Gastrocnemius medialis (tissue), 4 donors: ENCODE measurements at regions not wholly inside any gene's neighbourhood (a gene's known extent, or its start where the extent isn't known, plus 50 kb on each side); places are given as distances from the start of the nearest gene placed in this dataset.

Source experiments
- ATAC-seq, 2 donors: fragments of 150-250 bp; one replicate each; pipeline ENCODE4 v1.9.1; 2016
- DNase-seq, 2 donors: peaks; one replicate each; pipeline ENCODE4 v3.0.0-alpha.2; 2019
- H3K27ac ChIP-seq, 4 donors: fragments of 200-600 bp; sonication (generic); 1 replicate in 1 of 4; 2 replicates in 3 of 4; pipeline ENCODE4 v1.5.1; 2016 to 2018; ENCODE audit warnings: mild to moderate bottlenecking in 2 of 4, moderate library complexity in 1 of 4
- H3K27me3 ChIP-seq, 3 donors: fragments of 200-600 bp; sonication (generic) in 2 of 3; 1 replicate in 1 of 3; 2 replicates in 2 of 3; pipeline versions ENCODE4 v1.5.1 to v1.6.0; 2016 to 2019; ENCODE audit warnings: mild to moderate bottlenecking in 1 of 3, moderate library complexity in 1 of 3
- H3K36me3 ChIP-seq, 2 donors: fragments of 200-600 bp; sonication (generic) in 1 of 2; one replicate each; pipeline ENCODE4 v1.5.1; 2017 to 2018
- H3K4me1 ChIP-seq, 2 donors: fragments of 200-600 bp; sonication (generic) in 1 of 2; one replicate each; pipeline ENCODE4 v1.5.1; 2016 to 2017; ENCODE audit warnings: mild to moderate bottlenecking in 2 of 2
- H3K4me3 ChIP-seq, 4 donors: fragments of 200-600 bp; sonication (generic) in 3 of 4; 1 replicate in 1 of 4; 2 replicates in 3 of 4; pipeline ENCODE4 v1.5.1; 2016 to 2019; ENCODE audit warnings: mild to moderate bottlenecking in 2 of 4
- H3K9me3 ChIP-seq, 3 donors: fragments of 200-600 bp; sonication (generic) in 2 of 3; 1 replicate in 1 of 3; 2 replicates in 2 of 3; pipeline ENCODE4 v1.5.1; 2016 to 2019
- POLR2A ChIP-seq, 2 donors: fragments of 450-650 bp; IDR thresholded peaks; one replicate each; pipeline ENCODE4 v1.6.1; 2017; ENCODE audit warnings: antibody characterized with exemption in 2 of 2, mild to moderate bottlenecking in 2 of 2, moderate library complexity in 2 of 2
- in situ Hi-C, 4 donors: fragments of 200-750 bp; cut with MboI; loops; one replicate each; pipeline versions ENCODE4 v1.15.0 to v1.8.0; 2017; ENCODE audit warnings: low sequenced_read_pairs in 4 of 4
- intact Hi-C: fragments of 100-400 bp; cut with DNase I; formaldehyde crosslinking; loops from one replicate; pipeline ENCODE4 v1.15.1; 2023; ENCODE audit warnings: low total_unique reads
- TF ChIP-seq, protein P1 (sequence below), 5 experiments: fragments of 450-650 bp in 3 of 5; fragments of 200-600 bp in 2 of 5; sonication (generic) in 2 of 5; IDR thresholded peaks in 4 of 5; conservative IDR thresholded peaks in 1 of 5; 1 replicate in 4 of 5; 2 replicates in 1 of 5; pipeline ENCODE4 v1.5.1; 2016 to 2019; ENCODE audit warnings: antibody characterized with exemption in 5 of 5, mild to moderate bottlenecking in 3 of 5, moderate library complexity in 3 of 5

- H3K36me3 ChIP-seq, result no peaks in the 10 kb centered on the region
- H3K4me1 ChIP-seq, result peaks cover 11 to 12% of the 10 kb centered on the region in 2 donors
- no peak overlapping the region for H3K27ac ChIP-seq
- intact Hi-C loops (no loop called here), in situ Hi-C loops (no loop called here)
- no peaks in the 10 kb centered on the region for H3K27me3 ChIP-seq
- H3K4me3 ChIP-seq, result no peak overlapping the region
- TF ChIP-seq POLR2A (IDR thresholded peaks at IDR 0.05), result no peak
- TF ChIP-seq, protein P1, sequence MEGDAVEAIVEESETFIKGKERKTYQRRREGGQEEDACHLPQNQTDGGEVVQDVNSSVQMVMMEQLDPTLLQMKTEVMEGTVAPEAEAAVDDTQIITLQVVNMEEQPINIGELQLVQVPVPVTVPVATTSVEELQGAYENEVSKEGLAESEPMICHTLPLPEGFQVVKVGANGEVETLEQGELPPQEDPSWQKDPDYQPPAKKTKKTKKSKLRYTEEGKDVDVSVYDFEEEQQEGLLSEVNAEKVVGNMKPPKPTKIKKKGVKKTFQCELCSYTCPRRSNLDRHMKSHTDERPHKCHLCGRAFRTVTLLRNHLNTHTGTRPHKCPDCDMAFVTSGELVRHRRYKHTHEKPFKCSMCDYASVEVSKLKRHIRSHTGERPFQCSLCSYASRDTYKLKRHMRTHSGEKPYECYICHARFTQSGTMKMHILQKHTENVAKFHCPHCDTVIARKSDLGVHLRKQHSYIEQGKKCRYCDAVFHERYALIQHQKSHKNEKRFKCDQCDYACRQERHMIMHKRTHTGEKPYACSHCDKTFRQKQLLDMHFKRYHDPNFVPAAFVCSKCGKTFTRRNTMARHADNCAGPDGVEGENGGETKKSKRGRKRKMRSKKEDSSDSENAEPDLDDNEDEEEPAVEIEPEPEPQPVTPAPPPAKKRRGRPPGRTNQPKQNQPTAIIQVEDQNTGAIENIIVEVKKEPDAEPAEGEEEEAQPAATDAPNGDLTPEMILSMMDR (IDR thresholded peaks at IDR 0.05 in 4 of 5, conservative IDR thresholded peaks at IDR 0.05 in 1 of 5), result no peak
- DNase-seq (no peak), ATAC-seq (no peak)
- no peaks in the 10 kb centered on the region for H3K9me3 ChIP-seq
Observed at GRCh38 chr2:239517686-239518085, 116.9 kb upstream of the HDAC4 start.

- H3K4me3 ChIP-seq, result no peak overlapping the region
- intact Hi-C loops (no loop called here), in situ Hi-C loops (no loop called here)
- DNase-seq (no peak), ATAC-seq (no peak)
- peaks cover 6 to 7% of the 10 kb centered on the region in 2 donors for H3K4me1 ChIP-seq
- no peaks in the 10 kb centered on the region for H3K36me3 ChIP-seq
- H3K9me3 ChIP-seq, result no peaks in the 10 kb centered on the region
- TF ChIP-seq, protein P1 (IDR thresholded peaks at IDR 0.05 in 4 of 5, conservative IDR thresholded peaks at IDR 0.05 in 1 of 5), result no peak
- TF ChIP-seq POLR2A (IDR thresholded peaks at IDR 0.05), result no peak
- no peaks in the 10 kb centered on the region for H3K27me3 ChIP-seq
- H3K27ac ChIP-seq, result no peak overlapping the region
Observed at GRCh38 chr2:239516954-239517305, 116.1 kb upstream of the HDAC4 start.

- DNase-seq (no peak), ATAC-seq (no peak)
- no peaks in the 10 kb centered on the region for H3K27me3 ChIP-seq
- H3K4me3 ChIP-seq, result no peak overlapping the region
- in situ Hi-C loops (no loop called here), intact Hi-C loops (no loop called here)
- TF ChIP-seq, protein P1 (IDR thresholded peaks at IDR 0.05 in 4 of 5, conservative IDR thresholded peaks at IDR 0.05 in 1 of 5), result no peak
- TF ChIP-seq POLR2A (IDR thresholded peaks at IDR 0.05), result no peak
- H3K4me1 ChIP-seq, result peaks cover 2% of the 10 kb centered on the region in 2 donors
- no peaks in the 10 kb centered on the region for H3K9me3 ChIP-seq
- no peaks in the 10 kb centered on the region for H3K36me3 ChIP-seq
- H3K27ac ChIP-seq, result no peak overlapping the region
Observed at GRCh38 chr2:239516286-239516953, 115.6 kb upstream of the HDAC4 start.

- H3K27ac ChIP-seq, result no peak overlapping the region
- no peaks in the 10 kb centered on the region for H3K27me3 ChIP-seq
- H3K4me1 ChIP-seq, result no peaks in the 10 kb centered on the region
- TF ChIP-seq, protein P1 (IDR thresholded peaks at IDR 0.05 in 4 of 5, conservative IDR thresholded peaks at IDR 0.05 in 1 of 5), result no peak
- no peak for TF ChIP-seq POLR2A (IDR thresholded peaks at IDR 0.05)
- DNase-seq, result no peak
- H3K4me3 ChIP-seq, result no peak overlapping the region
- intact Hi-C loops, result no loop called here
- ATAC-seq, result no peak
- no peaks in the 10 kb centered on the region for H3K9me3 ChIP-seq
- in situ Hi-C loops, result no loop called here
- no peaks in the 10 kb centered on the region for H3K36me3 ChIP-seq
Observed at GRCh38 chr2:239514754-239515530, 114.1 kb upstream of the HDAC4 start.
